ENCODE measurements at regions not wholly inside any gene's neighbourhood (a gene's known extent, or its start where the extent isn't known, plus 50 kb on each side); places are given as distances from the start of the nearest gene placed in this dataset.

GRCh38 chr9:134967547-134967930 lies 49.8 kb upstream of the FCN1 start:
- DNase-seq = no peak

- no peak for DNase-seq
Observed at GRCh38 chr9:134968011-134968822, 50.5 kb upstream of the FCN1 start.

GRCh38 chr9:134968823-134969090 lies 51.0 kb upstream of the FCN1 start:
- DNase-seq = no peak

GRCh38 chr9:134969156-134970045 lies 51.7 kb upstream of the FCN1 start:
- DNase-seq = no peak

- DNase-seq = no peak
Observed at GRCh38 chr9:134970198-134970597, 52.5 kb upstream of the FCN1 start.

GRCh38 chr9:134970719-134971118 lies 53.0 kb upstream of the FCN1 start:
- no peak for DNase-seq

- no peak for DNase-seq
Observed at GRCh38 chr9:134971196-134971595, 53.5 kb upstream of the FCN1 start.

GRCh38 chr9:134971696-134972095 lies 54.0 kb upstream of the FCN1 start:
- DNase-seq = no peak

GRCh38 chr9:134972140-134972539 lies 54.4 kb upstream of the FCN1 start:
- DNase-seq = no peak

GRCh38 chr9:134975253-134975652 lies 57.5 kb upstream of the FCN1 start:
- no peak for DNase-seq

- no peak for DNase-seq
Observed at GRCh38 chr9:134976403-134976802, 58.7 kb upstream of the FCN1 start.

- no peak for DNase-seq
Observed at GRCh38 chr9:134978272-134978671, 60.6 kb upstream of the FCN1 start.

- DNase-seq = no peak
Observed at GRCh38 chr9:134980516-134980915, 62.8 kb upstream of the FCN1 start.

- no peak for DNase-seq
Observed at GRCh38 chr9:134980991-134981390, 63.3 kb upstream of the FCN1 start.

- no peak for DNase-seq
Observed at GRCh38 chr9:134981829-134982228, 64.1 kb upstream of the FCN1 start.

- no peak for DNase-seq
Observed at GRCh38 chr9:134982311-134982710, 64.6 kb upstream of the FCN1 start.

GRCh38 chr9:134983074-134983473 lies 65.4 kb upstream of the FCN1 start:
- DNase-seq = peak; percentile 5

- DNase-seq = no peak
Observed at GRCh38 chr9:134983506-134984371, 66.0 kb upstream of the FCN1 start.

GRCh38 chr9:134984372-134985265 lies 66.9 kb upstream of the FCN1 start:
- DNase-seq = no peak

- DNase-seq = no peak
Observed at GRCh38 chr9:134985451-134985850, 67.7 kb upstream of the FCN1 start.

GRCh38 chr9:134986957-134987356 lies 69.2 kb upstream of the FCN1 start:
- no peak for DNase-seq

- no peak for DNase-seq
Observed at GRCh38 chr9:134987376-134987775, 69.7 kb upstream of the FCN1 start.

Measured in activated CD4-positive, alpha-beta T cell treated with anti-CD3 and anti-CD28 coated beads, Interleukin-10, Interleukin-2, amounts not matched to agents 100 ng/mL and 50 ng/mL, durations not matched to agents 16 hours and 8 hours (primary cell).